Astrocyte of the spinal cord (primary cell): ENCODE measurements at regions not wholly inside any gene's neighbourhood (a gene's known extent, or its start where the extent isn't known, plus 50 kb on each side); places are given as distances from the start of the nearest gene placed in this dataset.
A peak's percentile ranks its signal among the peaks of the same experiment; 100 is the strongest.

Source experiments
- DNase-seq: peaks from one replicate; pipeline ENCODE4 v3.0.0; 2011; ENCODE audit warnings: low read depth, low spot score
- H3K4me3 ChIP-seq: 2 replicates; pipeline ENCODE4 v1.5.1; 2011; ENCODE audit warnings: low read depth, mild to moderate bottlenecking, low read length, moderate library complexity
- in situ Hi-C: cut with HindIII; loops from 2 replicates; pipeline ENCODE4 v1.10.0; 2017; ENCODE audit warnings: low sequenced_read_pairs
- TF ChIP-seq, protein P1 (sequence below): IDR thresholded peaks from 2 replicates; pipeline ENCODE4 v1.5.1; 2012; ENCODE audit warnings: low read depth, mild to moderate bottlenecking, low read length, inconsistent platforms

DNA sequence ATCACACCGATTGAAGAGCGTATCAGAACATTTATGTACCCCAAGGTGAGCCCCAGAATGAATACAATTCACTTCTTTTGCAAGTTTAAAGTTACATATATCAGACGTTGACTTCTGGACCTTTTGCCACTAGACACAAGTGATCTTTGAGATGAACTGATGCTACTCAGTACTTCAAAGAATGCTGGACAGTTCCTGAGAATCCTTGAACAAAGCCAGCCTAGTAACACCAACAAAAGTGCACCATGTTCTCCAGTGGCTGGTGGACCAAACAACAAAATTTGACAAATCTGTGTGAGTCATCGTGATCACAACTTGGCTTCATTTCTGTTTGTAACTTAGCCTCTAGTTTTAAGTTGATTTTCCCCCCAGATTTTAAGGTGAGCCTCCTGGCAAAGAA, 355.7 kb downstream of the SOX2 start:
- H3K4me3 ChIP-seq = no peak overlapping the region
- in situ Hi-C loops = no loop called here
- no peak for DNase-seq
- TF ChIP-seq, protein P1, sequence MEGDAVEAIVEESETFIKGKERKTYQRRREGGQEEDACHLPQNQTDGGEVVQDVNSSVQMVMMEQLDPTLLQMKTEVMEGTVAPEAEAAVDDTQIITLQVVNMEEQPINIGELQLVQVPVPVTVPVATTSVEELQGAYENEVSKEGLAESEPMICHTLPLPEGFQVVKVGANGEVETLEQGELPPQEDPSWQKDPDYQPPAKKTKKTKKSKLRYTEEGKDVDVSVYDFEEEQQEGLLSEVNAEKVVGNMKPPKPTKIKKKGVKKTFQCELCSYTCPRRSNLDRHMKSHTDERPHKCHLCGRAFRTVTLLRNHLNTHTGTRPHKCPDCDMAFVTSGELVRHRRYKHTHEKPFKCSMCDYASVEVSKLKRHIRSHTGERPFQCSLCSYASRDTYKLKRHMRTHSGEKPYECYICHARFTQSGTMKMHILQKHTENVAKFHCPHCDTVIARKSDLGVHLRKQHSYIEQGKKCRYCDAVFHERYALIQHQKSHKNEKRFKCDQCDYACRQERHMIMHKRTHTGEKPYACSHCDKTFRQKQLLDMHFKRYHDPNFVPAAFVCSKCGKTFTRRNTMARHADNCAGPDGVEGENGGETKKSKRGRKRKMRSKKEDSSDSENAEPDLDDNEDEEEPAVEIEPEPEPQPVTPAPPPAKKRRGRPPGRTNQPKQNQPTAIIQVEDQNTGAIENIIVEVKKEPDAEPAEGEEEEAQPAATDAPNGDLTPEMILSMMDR = no peak

DNA sequence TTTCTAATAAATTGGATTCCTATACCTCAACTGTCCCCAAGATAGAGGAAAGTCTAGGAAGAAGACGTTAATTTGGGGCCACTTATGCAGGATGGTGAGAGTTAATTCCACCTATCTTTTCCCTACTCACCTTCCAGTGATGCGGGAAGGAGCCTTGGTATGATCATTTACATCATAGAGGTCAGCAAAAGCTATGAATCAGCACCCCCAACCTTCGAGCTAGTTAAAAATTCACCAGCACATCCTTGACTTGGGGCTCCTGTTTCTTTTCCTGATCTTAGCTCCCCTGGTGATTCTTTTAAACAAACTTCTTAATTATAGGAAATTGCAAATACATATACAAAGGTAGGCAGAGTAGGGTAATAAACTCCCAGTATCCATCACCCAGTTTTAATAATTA, 366.6 kb downstream of the SOX2 start:
- TF ChIP-seq, protein P1 = no peak
- in situ Hi-C loops = no loop called here
- no peak for DNase-seq

DNA sequence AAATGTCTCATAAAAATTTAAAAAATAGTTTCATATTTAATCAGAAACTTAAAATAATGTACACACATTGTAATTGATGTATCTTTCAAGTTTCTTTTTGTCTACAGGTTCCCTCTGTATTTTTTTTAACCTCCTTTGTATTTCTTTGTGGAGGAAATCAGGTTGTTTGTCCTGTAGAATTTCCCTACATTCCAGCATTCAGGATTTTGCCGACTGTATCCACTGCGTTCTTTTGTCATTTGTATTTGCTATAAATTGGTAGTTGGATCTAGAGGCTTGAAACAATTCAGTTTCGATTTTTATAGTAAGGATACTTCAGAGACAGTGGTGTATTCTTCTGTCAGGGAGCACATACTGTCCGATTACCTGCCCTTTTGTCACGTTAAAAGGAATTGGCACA, 367.2 kb downstream of the SOX2 start:
- no peak overlapping the region for H3K4me3 ChIP-seq
- DNase-seq = no peak
- TF ChIP-seq, protein P1 = no peak
- in situ Hi-C loops = no loop called here

More for the DNA sequence above, 366.6 kb downstream of the SOX2 start:
- H3K4me3 ChIP-seq = no peak overlapping the region

DNA sequence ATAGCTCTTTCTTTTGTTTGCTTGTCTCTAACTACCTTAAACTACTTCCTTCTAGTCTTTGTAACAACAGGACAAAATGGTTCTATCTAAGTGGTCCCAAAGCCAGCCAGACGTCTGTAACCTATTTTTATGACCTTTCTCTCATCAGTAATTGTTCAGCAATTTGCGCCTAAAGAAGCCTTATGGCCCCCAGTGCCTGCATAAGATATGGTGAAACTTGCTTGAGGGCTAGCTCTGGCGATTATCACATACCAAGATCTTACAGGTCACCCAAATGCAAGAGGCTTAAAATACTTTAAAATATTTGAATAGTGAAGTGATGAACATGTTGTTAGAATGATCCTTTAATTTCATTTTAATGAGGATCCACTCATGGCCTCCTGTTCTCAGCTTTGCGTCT, 369.4 kb downstream of the SOX2 start:
- no peak overlapping the region for H3K4me3 ChIP-seq
- TF ChIP-seq, protein P1 = no peak
- no peak for DNase-seq
- in situ Hi-C loops = no loop called here

DNA sequence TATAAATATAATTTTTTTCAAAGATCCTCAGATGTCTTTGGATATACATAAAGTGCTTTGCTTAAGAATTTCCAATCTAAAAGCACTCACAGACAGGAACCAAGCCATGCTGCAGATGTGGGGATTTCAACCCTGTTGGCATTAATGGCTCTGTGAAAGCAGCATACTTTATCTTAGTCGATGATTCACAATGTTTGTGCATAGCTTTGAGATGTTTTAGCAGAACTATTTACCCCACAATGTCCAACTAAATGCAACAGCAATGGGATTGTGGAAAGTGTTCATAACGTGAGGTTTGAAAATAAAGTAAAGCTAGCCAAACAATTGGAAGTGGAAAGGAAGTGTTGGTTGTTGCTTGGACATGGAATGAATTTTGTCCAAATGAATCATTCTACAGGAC, 371.4 kb downstream of the SOX2 start:
- H3K4me3 ChIP-seq = no peak overlapping the region
- DNase-seq = peak; percentile 55
- TF ChIP-seq, protein P1 = no peak
- in situ Hi-C loops = no loop called here

DNA sequence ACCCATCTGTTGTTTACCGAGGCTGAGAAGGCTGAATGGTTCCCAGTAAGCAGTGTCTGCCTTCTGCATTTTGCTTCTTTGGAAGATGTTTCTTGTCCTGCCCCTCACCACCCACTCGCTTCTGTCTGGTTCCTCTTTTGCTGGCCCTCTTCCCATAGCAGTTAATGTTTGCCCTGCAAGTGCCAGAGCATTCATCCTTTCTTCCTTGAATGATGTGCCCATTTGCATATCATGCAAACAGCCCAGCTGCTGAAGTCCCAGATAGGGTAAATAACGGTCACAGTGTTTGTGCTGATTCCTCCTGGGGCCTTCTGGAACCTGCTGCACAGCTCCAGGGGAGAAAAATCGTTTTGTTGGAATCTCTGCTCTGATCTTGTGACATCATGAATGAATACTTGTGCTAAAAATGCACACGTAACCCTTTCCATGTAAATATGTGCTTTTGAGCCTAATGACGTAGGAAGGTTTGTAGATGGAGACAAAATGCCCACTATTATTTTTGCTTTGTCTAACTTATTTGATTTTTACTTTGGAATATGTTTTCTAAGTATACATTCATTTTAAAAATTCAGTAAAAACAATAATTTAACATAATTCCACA, 381.0 kb downstream of the SOX2 start:
- TF ChIP-seq, protein P1 = no peak
- H3K4me3 ChIP-seq = no peak overlapping the region
- DNase-seq = no peak
- in situ Hi-C loops = no loop called here

DNA sequence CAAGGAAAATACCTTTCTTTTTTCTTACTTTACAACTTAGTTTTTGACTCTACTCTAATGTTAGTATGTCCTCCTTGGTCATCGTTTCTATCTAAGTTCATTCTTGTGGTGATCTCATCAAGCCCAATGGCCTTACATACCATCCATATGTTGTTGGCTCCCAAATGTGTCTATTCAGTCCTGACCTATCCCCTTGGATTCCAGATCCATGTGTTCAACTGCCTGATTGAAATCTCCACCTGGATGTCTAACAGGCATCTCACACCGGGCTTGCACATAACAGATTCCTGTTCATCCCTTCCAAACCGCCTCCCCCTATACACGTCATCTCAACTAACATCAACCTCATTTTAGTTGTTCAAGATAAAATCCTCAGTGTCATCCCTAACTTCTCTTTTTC, 382.6 kb downstream of the SOX2 start:
- TF ChIP-seq, protein P1 = no peak
- in situ Hi-C loops = no loop called here
- H3K4me3 ChIP-seq = no peak overlapping the region
- DNase-seq = no peak
